CD4-positive, alpha-beta T cell (primary cell): ENCODE measurements at regions not wholly inside any gene's neighbourhood (a gene's known extent, or its start where the extent isn't known, plus 50 kb on each side); places are given as distances from the start of the nearest gene placed in this dataset.

Source experiments
- ATAC-seq: fragments of 200-7000 bp; cut with Tn5 transposase; one replicate; pipeline ENCODE4 v1.10.0; 2022; ENCODE audit warnings: mild to moderate bottlenecking; ENCODE audit not compliant: poor library complexity
- CTCF ChIA-PET: fragments of 350-600 bp; sonication (Branson Sonifier 250); formaldehyde crosslinking; loops from one replicate; lab custom pipeline; 2021; ENCODE audit warnings: antibody characterized with exemption, inconsistent platforms; lab: Charles Lee
- POLR2A ChIA-PET: fragments of 350-600 bp; sonication (Branson Sonifier 250); formaldehyde crosslinking; loops from one replicate; lab custom pipeline; 2021; ENCODE audit warnings: antibody characterized with exemption, inconsistent platforms; lab: Charles Lee
- DNase-seq, 14 experiments: peaks; one replicate each; pipeline ENCODE4 v3.0.0-alpha.2; 2013 to 2020; ENCODE audit warnings: mixed read lengths in 2 of 14
- H3K27ac ChIP-seq, 2 donors: one replicate each; pipeline versions ENCODE4 v1.5.1 to v1.7.0; 2013; ENCODE audit warnings: low read length in 2 of 2, low read depth in 1 of 2, mild to moderate bottlenecking in 1 of 2
- H3K27me3 ChIP-seq, 2 experiments: 1 replicate in 1 of 2; 2 replicates in 1 of 2; pipeline versions ENCODE4 v1.6.1 to v1.7.0; 2013; ENCODE audit warnings: low read length in 2 of 2, control low read depth in 1 of 2, mild to moderate bottlenecking in 1 of 2, moderate library complexity in 1 of 2; ENCODE audit not compliant: insufficient read depth in 2 of 2, control insufficient read depth in 1 of 2
- H3K36me3 ChIP-seq: one replicate; pipeline ENCODE4 v1.6.1; 2013; ENCODE audit warnings: low read length, control low read depth; ENCODE audit not compliant: insufficient read depth
- H3K4me1 ChIP-seq: one replicate; pipeline ENCODE4 v1.6.1; 2013; ENCODE audit warnings: low read length, control low read depth; ENCODE audit not compliant: insufficient read depth
- H3K4me3 ChIP-seq: one replicate; pipeline ENCODE4 v1.5.1; 2013; ENCODE audit warnings: mild to moderate bottlenecking, low read length, moderate library complexity
- H3K9me3 ChIP-seq, 2 experiments: 1 replicate in 1 of 2; 2 replicates in 1 of 2; pipeline versions ENCODE4 v1.6.1 to v1.7.0; 2013; ENCODE audit warnings: low read length in 2 of 2, mild to moderate bottlenecking in 2 of 2, control low read depth in 1 of 2, moderate library complexity in 1 of 2; ENCODE audit not compliant: control insufficient read depth in 1 of 2, insufficient read depth in 1 of 2
- H3K27ac Mint-ChIP-seq: one replicate; pipeline ENCODE4 v1.8.0; 2020; ENCODE audit warnings: mixed read lengths
- H3K27me3 Mint-ChIP-seq: one replicate; pipeline ENCODE4 v1.8.0; 2021; ENCODE audit warnings: mixed read lengths
- H3K36me3 Mint-ChIP-seq: one replicate; pipeline ENCODE4 v1.8.0; 2021; ENCODE audit warnings: low read depth, mixed read lengths
- H3K4me1 Mint-ChIP-seq: one replicate; pipeline ENCODE4 v1.8.0; 2021; ENCODE audit warnings: low read depth, mixed read lengths
- H3K4me3 Mint-ChIP-seq: one replicate; pipeline ENCODE4 v1.8.0; 2020; ENCODE audit warnings: mild to moderate bottlenecking, mixed read lengths
- H3K9me3 Mint-ChIP-seq: one replicate; pipeline ENCODE4 v1.8.0; 2020; ENCODE audit warnings: mixed read lengths
- intact Hi-C, 2 experiments: fragments of 100-400 bp; cut with DNase I in 1 of 2; cut with micrococcal nuclease in 1 of 2; formaldehyde crosslinking; loops; one replicate each; pipeline versions ENCODE4 v1.15.1 to v1.9.0; 2023 to 2025; cut with DNase I, micrococcal nuclease
- TF ChIP-seq, protein P1 (sequence below): fragments of 200-600 bp; IDR thresholded peaks from one replicate; pipeline ENCODE4 v1.8.0; 2022; ENCODE audit warnings: antibody characterized with exemption, mild to moderate bottlenecking

DNA sequence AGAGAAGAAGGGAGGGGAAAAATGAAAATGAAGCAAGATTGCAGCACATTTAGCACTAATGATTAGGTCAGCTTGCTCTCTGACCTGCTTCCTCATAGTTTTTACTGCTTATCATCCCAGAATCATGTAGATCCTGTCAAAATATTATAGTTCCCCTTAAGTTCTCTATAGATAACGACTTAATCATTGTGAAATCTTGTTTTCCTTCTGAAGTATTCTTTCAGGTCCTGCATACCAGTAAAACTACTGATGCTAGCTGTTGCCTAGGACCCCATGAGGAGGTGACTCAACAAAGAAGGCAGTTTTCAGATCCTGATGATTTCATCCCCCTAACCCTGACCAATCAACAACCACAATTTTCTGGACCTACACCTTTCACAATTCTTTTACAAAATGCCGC, 1131.7 kb downstream of the SLITRK5 start:
- no peak overlapping the region for H3K4me3 ChIP-seq
- Mint-ChIP-seq H3K36me3 (no peaks in the 10 kb centered on the region), H3K4me3 (no peak overlapping the region), H3K27me3 (no peaks in the 10 kb centered on the region), H3K4me1 (no peaks in the 10 kb centered on the region), H3K27ac (no peak overlapping the region), H3K9me3 (no peaks in the 10 kb centered on the region)
- POLR2A ChIA-PET = no interaction called here
- DNase-seq (no peak), ATAC-seq (no peak)
- intact Hi-C loops = no loop called here
- H3K4me1 ChIP-seq = no peaks in the 10 kb centered on the region
- CTCF ChIA-PET = no interaction called here
- no peaks in the 10 kb centered on the region for H3K36me3 ChIP-seq
- H3K27me3 ChIP-seq = no peaks in the 10 kb centered on the region
- TF ChIP-seq, protein P1, sequence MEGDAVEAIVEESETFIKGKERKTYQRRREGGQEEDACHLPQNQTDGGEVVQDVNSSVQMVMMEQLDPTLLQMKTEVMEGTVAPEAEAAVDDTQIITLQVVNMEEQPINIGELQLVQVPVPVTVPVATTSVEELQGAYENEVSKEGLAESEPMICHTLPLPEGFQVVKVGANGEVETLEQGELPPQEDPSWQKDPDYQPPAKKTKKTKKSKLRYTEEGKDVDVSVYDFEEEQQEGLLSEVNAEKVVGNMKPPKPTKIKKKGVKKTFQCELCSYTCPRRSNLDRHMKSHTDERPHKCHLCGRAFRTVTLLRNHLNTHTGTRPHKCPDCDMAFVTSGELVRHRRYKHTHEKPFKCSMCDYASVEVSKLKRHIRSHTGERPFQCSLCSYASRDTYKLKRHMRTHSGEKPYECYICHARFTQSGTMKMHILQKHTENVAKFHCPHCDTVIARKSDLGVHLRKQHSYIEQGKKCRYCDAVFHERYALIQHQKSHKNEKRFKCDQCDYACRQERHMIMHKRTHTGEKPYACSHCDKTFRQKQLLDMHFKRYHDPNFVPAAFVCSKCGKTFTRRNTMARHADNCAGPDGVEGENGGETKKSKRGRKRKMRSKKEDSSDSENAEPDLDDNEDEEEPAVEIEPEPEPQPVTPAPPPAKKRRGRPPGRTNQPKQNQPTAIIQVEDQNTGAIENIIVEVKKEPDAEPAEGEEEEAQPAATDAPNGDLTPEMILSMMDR = no peak
- no peaks in the 10 kb centered on the region for H3K9me3 ChIP-seq
- H3K27ac ChIP-seq = no peak overlapping the region

- TF ChIP-seq, protein P1 = no peak
- Mint-ChIP-seq H3K4me1 (no peaks in the 10 kb centered on the region), H3K9me3 (peaks cover 9% of the 10 kb centered on the region), H3K4me3 (no peak overlapping the region), H3K27me3 (no peaks in the 10 kb centered on the region), H3K27ac (no peak overlapping the region), H3K36me3 (peaks cover 4% of the 10 kb centered on the region)
- H3K27ac ChIP-seq = no peak overlapping the region
- H3K4me1 ChIP-seq = no peaks in the 10 kb centered on the region
- DNase-seq (no peak), ATAC-seq (no peak)
- H3K27me3 ChIP-seq = no peaks in the 10 kb centered on the region
- intact Hi-C loops = no loop called here
- peaks cover 4% of the 10 kb centered on the region in 2 experiments for H3K9me3 ChIP-seq
- H3K36me3 ChIP-seq = no peaks in the 10 kb centered on the region
- CTCF ChIA-PET = no interaction called here
- H3K4me3 ChIP-seq = no peak overlapping the region
- POLR2A ChIA-PET = no interaction called here
Measured at GRCh38 chr13:88806438-88806837, 1135.3 kb downstream of the SLITRK5 start.

DNA sequence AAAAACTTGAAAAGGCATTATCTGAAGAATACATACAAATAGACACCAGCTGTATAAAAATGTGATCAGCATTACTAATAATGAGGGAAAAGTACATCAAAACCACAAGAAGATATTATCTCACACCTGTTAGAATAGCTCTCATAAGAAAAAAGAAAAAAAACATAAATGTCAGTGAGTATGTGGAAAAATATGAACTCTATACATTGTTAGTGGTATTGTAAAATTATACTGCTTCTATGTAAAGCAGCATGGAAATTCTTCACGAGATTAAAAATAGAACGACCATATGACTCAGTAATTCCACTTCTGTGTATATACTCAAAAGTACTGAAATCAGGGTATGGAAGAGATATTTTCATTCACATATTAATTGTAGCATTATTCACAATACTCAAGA, 1146.4 kb downstream of the SLITRK5 start:
- ChIA-PET POLR2A (no interaction called here), CTCF (no interaction called here)
- TF ChIP-seq, protein P1 = no peak
- H3K36me3 ChIP-seq = no peaks in the 10 kb centered on the region
- intact Hi-C loops = no loop called here
- Mint-ChIP-seq H3K36me3 (no peaks in the 10 kb centered on the region), H3K27me3 (no peaks in the 10 kb centered on the region), H3K4me1 (no peaks in the 10 kb centered on the region), H3K4me3 (no peak overlapping the region), H3K9me3 (peaks cover 3% of the 10 kb centered on the region), H3K27ac (no peak overlapping the region)
- DNase-seq (no peak), ATAC-seq (no peak)
- H3K27ac ChIP-seq = no peak overlapping the region
- H3K9me3 ChIP-seq = peaks cover 0 to 4% of the 10 kb centered on the region in 2 experiments
- no peaks in the 10 kb centered on the region for H3K4me1 ChIP-seq
- H3K4me3 ChIP-seq = no peak overlapping the region
- no peaks in the 10 kb centered on the region for H3K27me3 ChIP-seq
